Sigmoid colon (tissue), 6 donors: ENCODE measurements at regions not wholly inside any gene's neighbourhood (a gene's known extent, or its start where the extent isn't known, plus 50 kb on each side); places are given as distances from the start of the nearest gene placed in this dataset.

ENCODE experiments used
- DNase-seq: peaks from one replicate; pipeline ENCODE4 v3.0.0-alpha.2; 2019
- H3K27ac ChIP-seq, 4 donors: fragments of 200-600 bp; sonication (generic); one replicate each; pipeline ENCODE4 v1.5.1; 2016 to 2019; ENCODE audit warnings: mild to moderate bottlenecking in 1 of 4
- H3K27me3 ChIP-seq, 3 donors: fragments of 200-600 bp; sonication (generic); one replicate each; pipeline ENCODE4 v1.5.1; 2019; ENCODE audit warnings: mild to moderate bottlenecking in 1 of 3
- H3K36me3 ChIP-seq, 4 donors: fragments of 200-600 bp; sonication (generic); one replicate each; pipeline ENCODE4 v1.5.1; 2016 to 2019
- H3K4me1 ChIP-seq, 4 donors: fragments of 200-600 bp; sonication (generic); one replicate each; pipeline ENCODE4 v1.5.1; 2017 to 2019
- H3K4me3 ChIP-seq, 4 donors: fragments of 200-600 bp; sonication (generic); one replicate each; pipeline ENCODE4 v1.5.1; 2017 to 2019; ENCODE audit warnings: mild to moderate bottlenecking in 2 of 4, moderate library complexity in 1 of 4
- H3K9me3 ChIP-seq, 4 donors: fragments of 200-600 bp in 3 of 4; sonication (generic) in 3 of 4; one replicate each; pipeline versions ENCODE4 v1.5.1 to v1.6.1; 2013 to 2019
- EP300 ChIP-seq, 4 donors: sonication (generic); formaldehyde crosslinking; IDR thresholded peaks; one replicate each; pipeline ENCODE4 v1.6.1; 2017; ENCODE audit warnings: antibody characterized with exemption in 4 of 4
- POLR2A ChIP-seq, 2 donors: fragments of 450-650 bp; IDR thresholded peaks; one replicate each; pipeline ENCODE4 v1.6.1; 2016; ENCODE audit warnings: antibody characterized with exemption in 2 of 2, mild to moderate bottlenecking in 2 of 2, moderate library complexity in 2 of 2
- POLR2AphosphoS5 ChIP-seq, 4 donors: sonication (generic); formaldehyde crosslinking; IDR thresholded peaks; one replicate each; pipeline ENCODE4 v1.6.1; 2017; ENCODE audit warnings: antibody characterized with exemption in 4 of 4
- WGBS, 2 donors: extraction: QIAGEN DNeasy Blood & Tissue Kit; methylation state at CpG; one replicate each; pipeline ENCODE4 v1.1.7; 2013; 5-methylcytosine and 5-hydroxymethylcytosine counted together
- intact Hi-C: fragments of 100-400 bp; cut with DNase I; formaldehyde crosslinking; loops from one replicate; pipeline ENCODE4 v1.15.1; 2023
- TF ChIP-seq, protein P1 (sequence below), 4 experiments: fragments of 450-650 bp in 3 of 4; fragments of 200-600 bp in 1 of 4; IDR thresholded peaks; one replicate each; pipeline ENCODE4 v1.5.1; 2016 to 2019; ENCODE audit warnings: antibody characterized with exemption in 4 of 4, mild to moderate bottlenecking in 3 of 4, moderate library complexity in 2 of 4
- donor health status: healthy with polysubstance abuse.
- donor health status: healthy.

DNA sequence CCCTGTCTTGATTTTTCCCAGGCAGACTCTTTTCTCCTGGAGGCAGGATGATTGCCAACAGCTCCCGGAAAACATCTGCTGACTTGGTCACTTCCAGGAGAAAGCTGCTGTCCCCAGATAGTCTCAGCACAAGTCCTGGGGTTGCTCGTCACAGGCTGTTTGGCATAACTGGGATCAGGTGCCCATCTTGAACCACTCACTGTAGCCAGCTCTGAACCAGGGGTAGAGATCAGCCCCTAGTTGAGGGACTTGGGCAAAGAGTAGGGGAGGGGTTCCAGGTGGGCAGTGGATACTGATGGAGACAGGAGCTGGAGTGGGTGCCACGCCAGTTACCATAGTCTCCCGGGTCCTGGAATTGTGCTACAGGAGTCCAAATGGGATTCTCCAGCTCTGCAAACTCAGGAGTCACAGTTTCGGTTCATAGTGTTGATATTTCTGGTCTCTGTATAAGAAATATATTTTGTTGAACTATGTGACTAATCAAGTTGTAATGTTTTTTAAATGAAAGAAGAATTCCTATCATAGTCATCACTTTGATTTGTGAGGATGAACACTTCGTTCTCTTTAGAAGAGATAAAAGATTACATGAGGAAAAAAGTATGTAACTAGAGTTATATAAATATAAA is 1154.5 kb downstream of the AACS start:
- no peaks in the 10 kb centered on the region for H3K27me3 ChIP-seq
- DNase-seq, result no peak
- H3K9me3 ChIP-seq, result no peaks in the 10 kb centered on the region
- no peak overlapping the region for H3K4me3 ChIP-seq
- H3K36me3 ChIP-seq, result no peaks in the 10 kb centered on the region
- WGBS, 2 donors, result 65 to 74% methylated on average over 6 of the region's 6 CpGs
- TF ChIP-seq POLR2A (IDR thresholded peaks at IDR 0.05) (no peak), POLR2AphosphoS5 (IDR thresholded peaks at IDR 0.05) (no peak), EP300 (IDR thresholded peaks at IDR 0.05) (no peak)
- TF ChIP-seq, protein P1, sequence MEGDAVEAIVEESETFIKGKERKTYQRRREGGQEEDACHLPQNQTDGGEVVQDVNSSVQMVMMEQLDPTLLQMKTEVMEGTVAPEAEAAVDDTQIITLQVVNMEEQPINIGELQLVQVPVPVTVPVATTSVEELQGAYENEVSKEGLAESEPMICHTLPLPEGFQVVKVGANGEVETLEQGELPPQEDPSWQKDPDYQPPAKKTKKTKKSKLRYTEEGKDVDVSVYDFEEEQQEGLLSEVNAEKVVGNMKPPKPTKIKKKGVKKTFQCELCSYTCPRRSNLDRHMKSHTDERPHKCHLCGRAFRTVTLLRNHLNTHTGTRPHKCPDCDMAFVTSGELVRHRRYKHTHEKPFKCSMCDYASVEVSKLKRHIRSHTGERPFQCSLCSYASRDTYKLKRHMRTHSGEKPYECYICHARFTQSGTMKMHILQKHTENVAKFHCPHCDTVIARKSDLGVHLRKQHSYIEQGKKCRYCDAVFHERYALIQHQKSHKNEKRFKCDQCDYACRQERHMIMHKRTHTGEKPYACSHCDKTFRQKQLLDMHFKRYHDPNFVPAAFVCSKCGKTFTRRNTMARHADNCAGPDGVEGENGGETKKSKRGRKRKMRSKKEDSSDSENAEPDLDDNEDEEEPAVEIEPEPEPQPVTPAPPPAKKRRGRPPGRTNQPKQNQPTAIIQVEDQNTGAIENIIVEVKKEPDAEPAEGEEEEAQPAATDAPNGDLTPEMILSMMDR (IDR thresholded peaks at IDR 0.05), result no peak
- H3K4me1 ChIP-seq, result no peaks in the 10 kb centered on the region
- H3K27ac ChIP-seq, result no peak overlapping the region
- intact Hi-C loops, result no loop called here

DNA sequence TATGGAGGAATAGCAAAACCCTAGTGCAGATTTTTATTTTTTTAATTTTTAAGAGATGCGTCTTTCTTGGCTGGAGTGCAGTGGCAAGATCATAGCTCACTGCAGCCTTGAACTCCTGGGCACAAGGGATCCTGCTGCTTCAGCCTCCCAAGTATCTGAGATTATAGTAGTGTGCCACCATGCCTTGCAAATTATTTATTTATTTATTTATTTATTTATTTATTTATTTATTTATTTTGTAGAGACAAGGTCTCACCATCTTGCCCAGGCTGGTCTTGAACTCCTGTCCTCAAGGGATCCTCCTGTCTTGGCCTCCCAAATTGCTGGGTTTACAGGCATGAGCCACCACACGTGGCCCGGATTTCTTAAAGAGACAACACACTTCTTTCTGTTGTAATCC is 1158.8 kb downstream of the AACS start:
- H3K4me3 ChIP-seq, result no peak overlapping the region
- no peak for DNase-seq
- H3K4me1 ChIP-seq, result no peaks in the 10 kb centered on the region
- H3K27me3 ChIP-seq, result no peaks in the 10 kb centered on the region
- 88 to 92% methylated on average over 3 of the region's 3 CpGs for WGBS, 2 donors
- intact Hi-C loops, result no loop called here
- no peak for TF ChIP-seq POLR2A (IDR thresholded peaks at IDR 0.05)
- no peaks in the 10 kb centered on the region for H3K9me3 ChIP-seq
- no peaks in the 10 kb centered on the region for H3K36me3 ChIP-seq
- H3K27ac ChIP-seq, result no peak overlapping the region

DNA sequence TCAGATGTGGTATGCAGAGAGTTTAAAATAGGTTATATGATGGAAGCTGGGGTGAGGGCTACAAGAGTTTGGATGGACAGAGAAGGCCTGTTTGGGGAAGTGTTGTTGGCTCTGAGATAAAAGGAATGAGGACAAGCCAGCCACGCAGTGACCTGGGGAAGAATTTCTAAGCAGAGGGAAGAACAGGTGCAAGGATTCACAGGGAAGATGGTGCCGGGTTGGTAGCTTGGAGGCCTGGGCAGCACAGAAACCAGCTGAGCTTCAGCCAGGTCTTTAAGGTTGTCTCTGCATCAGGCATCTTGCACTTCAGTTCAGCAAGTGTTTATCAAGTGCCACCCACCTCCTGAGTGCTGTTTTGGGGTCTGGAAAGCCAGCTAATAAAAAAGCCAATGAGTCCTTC is 1163.7 kb downstream of the AACS start:
- Histone ChIP-seq H3K4me3 (no peak overlapping the region), H3K36me3 (no peaks in the 10 kb centered on the region), H3K27ac (no peak overlapping the region), H3K4me1 (no peaks in the 10 kb centered on the region), H3K9me3 (peaks cover 0 to 3% (median 0%) of the 10 kb centered on the region in 4 donors), H3K27me3 (no peaks in the 10 kb centered on the region)
- no peak for DNase-seq
- TF ChIP-seq POLR2AphosphoS5 (IDR thresholded peaks at IDR 0.05), result no peak
- TF ChIP-seq, protein P1 (IDR thresholded peaks at IDR 0.05), result no peak
- 78 to 79% methylated on average over 2 of the region's 2 CpGs for WGBS, 2 donors
- intact Hi-C loops, result no loop called here

DNA sequence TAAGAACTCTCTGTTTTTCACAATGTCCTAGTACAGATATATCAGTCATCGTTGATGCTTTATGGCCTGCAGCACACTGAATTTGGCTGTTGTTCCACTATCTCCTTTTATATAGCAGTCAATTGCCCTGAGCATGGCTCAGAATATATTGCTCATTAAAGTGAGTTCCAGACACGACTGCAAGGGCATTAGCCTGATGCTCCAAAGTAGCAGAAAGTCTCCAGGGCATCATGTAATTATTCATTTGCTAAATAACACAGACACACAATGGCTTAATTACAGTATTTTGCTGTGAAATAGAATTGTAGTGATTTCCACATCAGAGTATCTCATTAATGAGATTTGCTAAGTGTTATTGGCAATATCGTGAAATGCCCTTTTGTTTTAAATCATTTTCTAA is 1167.5 kb downstream of the AACS start:
- H3K4me3 ChIP-seq, result no peak overlapping the region
- no peaks in the 10 kb centered on the region for H3K4me1 ChIP-seq
- WGBS, 2 donors, result 65 to 72% methylated on average over 3 of the region's 3 CpGs
- intact Hi-C loops, result no loop called here
- no peak overlapping the region for H3K27ac ChIP-seq
- TF ChIP-seq, protein P1 (IDR thresholded peaks at IDR 0.05), result no peak
- TF ChIP-seq POLR2AphosphoS5 (IDR thresholded peaks at IDR 0.05), result no peak
- no peak for TF ChIP-seq POLR2A (IDR thresholded peaks at IDR 0.05)
- no peak for TF ChIP-seq EP300 (IDR thresholded peaks at IDR 0.05)
- DNase-seq, result no peak
- H3K9me3 ChIP-seq, result peaks cover 0 to 3% (median 0%) of the 10 kb centered on the region in 4 donors
- H3K27me3 ChIP-seq, result no peaks in the 10 kb centered on the region
- H3K36me3 ChIP-seq, result no peaks in the 10 kb centered on the region

DNA sequence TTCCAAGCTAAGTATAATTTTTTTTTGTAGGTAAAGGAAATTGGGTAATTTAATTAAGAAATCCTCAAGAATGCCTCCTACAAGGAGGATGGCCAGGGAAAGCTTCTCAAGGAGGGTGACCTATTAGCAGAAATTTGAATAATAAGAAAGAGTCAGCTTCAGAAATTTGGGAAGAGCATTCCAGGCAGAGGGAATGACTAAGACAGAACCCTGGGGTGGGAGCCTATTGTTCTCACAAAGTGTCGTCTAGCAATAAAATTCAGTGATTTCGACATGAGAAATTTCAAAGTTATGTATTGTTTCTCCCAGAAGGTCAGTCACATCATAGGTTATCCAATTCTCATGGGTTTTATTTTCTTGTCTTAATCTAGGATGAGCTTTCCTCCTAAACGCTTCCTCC is 1168.4 kb downstream of the AACS start:
- intact Hi-C loops, result no loop called here
- Histone ChIP-seq H3K27ac (no peak overlapping the region), H3K27me3 (no peaks in the 10 kb centered on the region), H3K4me3 (no peak overlapping the region), H3K4me1 (no peaks in the 10 kb centered on the region), H3K36me3 (no peaks in the 10 kb centered on the region), H3K9me3 (peaks cover 0 to 3% (median 0%) of the 10 kb centered on the region in 4 donors)
- WGBS, 2 donors, result 55 to 66% methylated on average over 3 of the region's 3 CpGs
- DNase-seq, result no peak
- TF ChIP-seq, protein P1 (IDR thresholded peaks at IDR 0.05), result no peak
- TF ChIP-seq EP300 (IDR thresholded peaks at IDR 0.05), result no peak
- no peak for TF ChIP-seq POLR2AphosphoS5 (IDR thresholded peaks at IDR 0.05)
- no peak for TF ChIP-seq POLR2A (IDR thresholded peaks at IDR 0.05)
